GM12878 (cell line): ENCODE measurements at regions not wholly inside any gene's neighbourhood (a gene's known extent, or its start where the extent isn't known, plus 50 kb on each side); places are given as distances from the start of the nearest gene placed in this dataset.

ENCODE experiments used
- ATAC-seq: fragments of 200-7000 bp; cut with Tn5 transposase; 3 replicates; pipeline ENCODE4 v1.9.1; 2020; ENCODE audit warnings: mild to moderate bottlenecking, moderate library complexity
- BruUV-seq: library from RNA; stranded (reverse); fragments of 400-500 nt; replicated peaks from 2 replicates; lab custom pipeline; 2021; lab: Mats Ljungman, UMichigan
- CTCF ChIA-PET: fragments of 300-600 bp; sonication (Branson Sonifier 250); formaldehyde crosslinking; extraction: SDS; loops from one replicate; lab custom pipeline; 2021; ENCODE audit warnings: inconsistent platforms; lab: Yijun Ruan, JAX
- POLR2A ChIA-PET: fragments of 350-600 bp; formaldehyde crosslinking; extraction: SDS; loops from one replicate; lab custom pipeline; 2021; ENCODE audit warnings: inconsistent platforms; lab: Charles Lee
- RAD21 ChIA-PET: fragments of 300-600 bp; sonication (Branson Sonifier 250); formaldehyde crosslinking; loops from one replicate; lab custom pipeline; 2023; ENCODE audit warnings: antibody characterized with exemption; ENCODE audit not compliant: unreplicated experiment; lab: Charles Lee
- SMC1A ChIA-PET: fragments of 300-600 bp; sonication (Branson Sonifier 250); formaldehyde crosslinking; loops from one replicate; lab custom pipeline; 2023; ENCODE audit not compliant: unreplicated experiment, uncharacterized antibody; lab: Charles Lee
- DNase-seq: peaks from one replicate; pipeline ENCODE4 v3.0.0-alpha.2; 2011; ENCODE audit warnings: low read depth, low spot score
- FAIRE-seq: peaks from 3 replicates; lab custom pipeline; 2011; peaks lifted over from hg19 to GRCh38; lab: Jason Lieb, UNC
- H2AFZ ChIP-seq: 2 replicates; pipeline ENCODE4 v1.6.0; 2011; ENCODE audit warnings: low read depth, low read length, control low read depth; ENCODE audit not compliant: control insufficient read depth
- H3K27ac ChIP-seq: 2 replicates; pipeline ENCODE4 v1.5.1; 2011; ENCODE audit warnings: control low read depth; ENCODE audit not compliant: control insufficient read depth, insufficient read depth
- H3K27me3 ChIP-seq, 2 experiments: replicated peaks in 1 of 2; 2 replicates each; pipeline versions ENCODE4 v1.6.0 to v1.6.1; 2011; ENCODE audit warnings: low read length in 1 of 2; ENCODE audit not compliant: control insufficient read depth in 2 of 2, insufficient read depth in 2 of 2
- H3K36me3 ChIP-seq, 2 experiments: 2 replicates each; pipeline ENCODE4 v1.5.1; 2011; ENCODE audit warnings: low read length in 1 of 2; ENCODE audit not compliant: control insufficient read depth in 2 of 2, insufficient read depth in 2 of 2
- H3K4me1 ChIP-seq: 2 replicates; pipeline ENCODE4 v1.6.1; 2011; ENCODE audit warnings: mild to moderate bottlenecking, low read length, moderate library complexity, mixed read lengths; ENCODE audit not compliant: control insufficient read depth, insufficient read depth
- H3K4me2 ChIP-seq: 2 replicates; pipeline ENCODE4 v1.6.0; 2011; ENCODE audit warnings: control low read depth; ENCODE audit not compliant: control insufficient read depth, insufficient read depth
- H3K4me3 ChIP-seq: fragments of 200-600 bp; sonication (generic); 2 replicates; pipeline ENCODE4 v1.5.1; 2016
- H3K79me2 ChIP-seq: 2 replicates; pipeline ENCODE4 v1.6.0; 2011; ENCODE audit warnings: low read length; ENCODE audit not compliant: control insufficient read depth, insufficient read depth
- H3K9ac ChIP-seq: 2 replicates; pipeline ENCODE4 v1.8.0; 2011; ENCODE audit warnings: low read length, control low read depth, mixed read lengths; ENCODE audit not compliant: control insufficient read depth, insufficient read depth
- H3K9me3 ChIP-seq: replicated peaks from 3 replicates; pipeline ENCODE4 v1.5.1; 2011; ENCODE audit warnings: mild to moderate bottlenecking, low read length; ENCODE audit not compliant: control insufficient read depth, insufficient read depth
- H4K20me1 ChIP-seq: 2 replicates; pipeline ENCODE4 v1.6.0; 2011; ENCODE audit not compliant: control insufficient read depth, insufficient read depth
- CREM ChIP-seq: IDR thresholded peaks from 2 replicates; pipeline ENCODE4 v1.6.1; 2014; ENCODE audit warnings: antibody characterized with exemption, low read depth
- HCFC1 ChIP-seq: fragments of 150-350 bp; IDR thresholded peaks from 2 replicates; pipeline ENCODE4 v1.6.1; 2014; ENCODE audit warnings: low read length
- IRF3 ChIP-seq: fragments of 450-650 bp; IDR thresholded peaks from 2 replicates; pipeline ENCODE4 v1.6.1; 2014; ENCODE audit warnings: mild to moderate bottlenecking
- KAT2A ChIP-seq: conservative IDR thresholded peaks from 2 replicates; pipeline ENCODE4 v1.6.1; 2011; ENCODE audit warnings: low read depth, low read length; ENCODE audit not compliant: control insufficient read depth
- KDM1A ChIP-seq: fragments of 200-600 bp; sonication (generic); IDR thresholded peaks from 2 replicates; pipeline ENCODE4 v1.6.1; 2016; ENCODE audit warnings: borderline replicate concordance
- MAX ChIP-seq: IDR thresholded peaks from 2 replicates; pipeline ENCODE4 v1.6.1; 2012; ENCODE audit warnings: low read depth, low read length, improper control_type of control experiment
- MTA2 ChIP-seq: fragments of 450-650 bp; IDR thresholded peaks from 2 replicates; pipeline ENCODE4 v1.6.1; 2016; ENCODE audit warnings: low read depth, mild to moderate bottlenecking, moderate library complexity
- MYB ChIP-seq: fragments of 150-350 bp; IDR thresholded peaks from 2 replicates; pipeline ENCODE4 v1.6.1; 2014; ENCODE audit warnings: mild to moderate bottlenecking, low read depth, low read length, borderline replicate concordance
- RB1 ChIP-seq: fragments of 450-650 bp; formaldehyde crosslinking; IDR thresholded peaks from 2 replicates; pipeline ENCODE4 v1.6.1; 2017; ENCODE audit warnings: mild to moderate bottlenecking, borderline replicate concordance
- RBBP5 ChIP-seq: fragments of 200-600 bp; sonication (generic); conservative IDR thresholded peaks from 2 replicates; pipeline ENCODE4 v1.6.1; 2016
- SMARCA5 ChIP-seq: fragments of 450-650 bp; IDR thresholded peaks from 2 replicates; pipeline ENCODE4 v1.6.1; 2017; ENCODE audit warnings: mild to moderate bottlenecking
- ZBTB4 ChIP-seq: fragments of 450-650 bp; formaldehyde crosslinking; IDR thresholded peaks from 2 replicates; pipeline ENCODE4 v1.4.0; 2022; ENCODE audit warnings: mild to moderate bottlenecking, moderate library complexity
- ZNF274 ChIP-seq: IDR thresholded peaks from one replicate; pipeline ENCODE4 v1.8.0; 2011; ENCODE audit not compliant: insufficient read length, insufficient read depth
- WGBS: methylation state at CpG from one replicate; pipeline ENCODE4 v1.1.6; 2016; ENCODE audit warnings: low lambda C conversion rate; ENCODE audit not compliant: insufficient replicate concordance, insufficient coverage; ENCODE audit errors: missing lambda C conversion rate; 5-methylcytosine and 5-hydroxymethylcytosine counted together
- in situ Hi-C: fragments of 300-500 bp; cut with MboI; formaldehyde crosslinking; loops from 9 replicates; pipeline ENCODE4 v1.14.3; 2018; ENCODE audit warnings: mixed read lengths
- intact Hi-C: fragments of 100-400 bp; cut with micrococcal nuclease; formaldehyde crosslinking; loops from one replicate; pipeline ENCODE4 v1.14.2; 2022; ENCODE audit not compliant: unreplicated experiment
- TF ChIP-seq, protein P1 (sequence below): IDR thresholded peaks from 2 replicates; pipeline ENCODE4 v1.6.1; 2011; ENCODE audit warnings: borderline replicate concordance, low read depth, mild to moderate bottlenecking, moderate library complexity, low read length; ENCODE audit not compliant: insufficient read depth, poor library complexity, severe bottlenecking
- TF ChIP-seq, protein P2 (sequence below): IDR thresholded peaks from 2 replicates; pipeline ENCODE4 v1.6.1; 2012; ENCODE audit warnings: low read length, inconsistent platforms
- TF ChIP-seq, protein P3 (sequence below): IDR thresholded peaks from 2 replicates; pipeline ENCODE4 v1.6.1; 2011; ENCODE audit warnings: low read depth, mild to moderate bottlenecking, low read length, moderate library complexity, borderline replicate concordance; ENCODE audit errors: extremely low read depth

- no peak for TF ChIP-seq MTA2
- no peak for TF ChIP-seq KDM1A
- no peak for TF ChIP-seq KAT2A
- no peak for TF ChIP-seq ZNF274
- TF ChIP-seq, protein P1, sequence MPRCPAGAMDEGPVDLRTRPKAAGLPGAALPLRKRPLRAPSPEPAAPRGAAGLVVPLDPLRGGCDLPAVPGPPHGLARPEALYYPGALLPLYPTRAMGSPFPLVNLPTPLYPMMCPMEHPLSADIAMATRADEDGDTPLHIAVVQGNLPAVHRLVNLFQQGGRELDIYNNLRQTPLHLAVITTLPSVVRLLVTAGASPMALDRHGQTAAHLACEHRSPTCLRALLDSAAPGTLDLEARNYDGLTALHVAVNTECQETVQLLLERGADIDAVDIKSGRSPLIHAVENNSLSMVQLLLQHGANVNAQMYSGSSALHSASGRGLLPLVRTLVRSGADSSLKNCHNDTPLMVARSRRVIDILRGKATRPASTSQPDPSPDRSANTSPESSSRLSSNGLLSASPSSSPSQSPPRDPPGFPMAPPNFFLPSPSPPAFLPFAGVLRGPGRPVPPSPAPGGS = no peak
- TF ChIP-seq RB1 = no peak
Measured at GRCh38 chr2:142478206-142478605, 347.4 kb upstream of the LRP1B start (continued).

GRCh38 chr2:142472382-142472781 lies 341.6 kb upstream of the LRP1B start:
- in situ Hi-C loops (no loop called here), intact Hi-C loops (no loop called here)
- RAD21 ChIA-PET = no interaction called here
- TF ChIP-seq MYB (no peak), KDM1A (no peak), IRF3 (no peak), ZBTB4 (CRISPR knock-in tag) (no peak), SMARCA5 (no peak), HCFC1 (no peak), RBBP5 (no peak), MAX (no peak), CREM (no peak)
- TF ChIP-seq, protein P2, sequence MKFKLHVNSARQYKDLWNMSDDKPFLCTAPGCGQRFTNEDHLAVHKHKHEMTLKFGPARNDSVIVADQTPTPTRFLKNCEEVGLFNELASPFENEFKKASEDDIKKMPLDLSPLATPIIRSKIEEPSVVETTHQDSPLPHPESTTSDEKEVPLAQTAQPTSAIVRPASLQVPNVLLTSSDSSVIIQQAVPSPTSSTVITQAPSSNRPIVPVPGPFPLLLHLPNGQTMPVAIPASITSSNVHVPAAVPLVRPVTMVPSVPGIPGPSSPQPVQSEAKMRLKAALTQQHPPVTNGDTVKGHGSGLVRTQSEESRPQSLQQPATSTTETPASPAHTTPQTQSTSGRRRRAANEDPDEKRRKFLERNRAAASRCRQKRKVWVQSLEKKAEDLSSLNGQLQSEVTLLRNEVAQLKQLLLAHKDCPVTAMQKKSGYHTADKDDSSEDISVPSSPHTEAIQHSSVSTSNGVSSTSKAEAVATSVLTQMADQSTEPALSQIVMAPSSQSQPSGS = no peak
- TF ChIP-seq, protein P3, sequence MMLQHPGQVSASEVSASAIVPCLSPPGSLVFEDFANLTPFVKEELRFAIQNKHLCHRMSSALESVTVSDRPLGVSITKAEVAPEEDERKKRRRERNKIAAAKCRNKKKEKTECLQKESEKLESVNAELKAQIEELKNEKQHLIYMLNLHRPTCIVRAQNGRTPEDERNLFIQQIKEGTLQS = no peak

More at GRCh38 chr2:142472382-142472781, 341.6 kb upstream of the LRP1B start:
- ChIA-PET POLR2A (no interaction called here), CTCF (no interaction called here), SMC1A (interaction anchor here (1.0 kb wide), 1 partner anchor 9 kb away, joined by 3 read pairs; no protein-coding TSS in a partner anchor)
- H3K27me3 ChIP-seq = no peaks in the 10 kb centered on the region; a peak in 2 of 4 replicates
- WGBS = 0% methylated on average over 1 of the region's 1 CpG
- DNase-seq (no peak), FAIRE-seq (no peak), ATAC-seq (no peak)
- no peak overlapping the region for H2AFZ ChIP-seq
- H3K4me3 ChIP-seq = no peak overlapping the region
- no peaks in the 10 kb centered on the region for H3K9me3 ChIP-seq
- H3K27ac ChIP-seq = no peak overlapping the region
- BruUV-seq = no TSS peak
- H3K79me2 ChIP-seq = no peaks in the 10 kb centered on the region
- no peak overlapping the region for H3K4me2 ChIP-seq
- no peak overlapping the region for H3K9ac ChIP-seq
- no peaks in the 10 kb centered on the region for H3K4me1 ChIP-seq
- no peaks in the 10 kb centered on the region for H4K20me1 ChIP-seq
- no peaks in the 10 kb centered on the region for H3K36me3 ChIP-seq
